HG03565 (cell line): ENCODE measurements at regions not wholly inside any gene's neighbourhood (a gene's known extent, or its start where the extent isn't known, plus 50 kb on each side); places are given as distances from the start of the nearest gene placed in this dataset.

Experiments used
- ATAC-seq: cut with Tn5 transposase; IDR thresholded peaks from one replicate; pipeline ENCODE4 v1.9.1; 2021; ENCODE audit warnings: mild to moderate bottlenecking, moderate library complexity; ENCODE audit not compliant: unreplicated experiment

- ATAC-seq, result no peak
These were observed 462.2 kb upstream of the TMPO start for GRCh38 chr12:98053202-98053601.

- ATAC-seq, result no peak
These were observed 457.7 kb upstream of the TMPO start for GRCh38 chr12:98057701-98058100.

- ATAC-seq, result no peak
These were observed 457.2 kb upstream of the TMPO start for GRCh38 chr12:98058213-98058612.

- no peak for ATAC-seq
These were observed 456.6 kb upstream of the TMPO start for GRCh38 chr12:98058838-98059237.

- no peak for ATAC-seq
These were observed 455.6 kb upstream of the TMPO start for GRCh38 chr12:98059659-98060343.

- no peak for ATAC-seq
These were observed 455.0 kb upstream of the TMPO start for GRCh38 chr12:98060411-98060810.

- ATAC-seq, result no peak
These were observed 452.7 kb upstream of the TMPO start for GRCh38 chr12:98062464-98063245.

GRCh38 chr12:98064501-98064900 is 450.9 kb upstream of the TMPO start:
- no peak for ATAC-seq

- ATAC-seq, result no peak
These were observed 447.6 kb upstream of the TMPO start for GRCh38 chr12:98067795-98068194.

- ATAC-seq, result no peak
These were observed 441.8 kb upstream of the TMPO start for GRCh38 chr12:98073610-98074009.

- no peak for ATAC-seq
These were observed 441.1 kb upstream of the TMPO start for GRCh38 chr12:98074286-98074685.

GRCh38 chr12:98084391-98084790 is 431.0 kb upstream of the TMPO start:
- ATAC-seq, result no peak

- ATAC-seq, result no peak
These were observed 430.2 kb upstream of the TMPO start for GRCh38 chr12:98085046-98085755.

GRCh38 chr12:98090731-98091130 is 424.7 kb upstream of the TMPO start:
- ATAC-seq, result no peak

- ATAC-seq, result no peak
These were observed 419.0 kb upstream of the TMPO start for GRCh38 chr12:98096436-98096835.

- no peak for ATAC-seq
These were observed 409.2 kb upstream of the TMPO start for GRCh38 chr12:98106031-98106683.

- ATAC-seq, result no peak
These were observed 406.1 kb upstream of the TMPO start for GRCh38 chr12:98109266-98109665.

- ATAC-seq, result no peak
These were observed 404.9 kb upstream of the TMPO start for GRCh38 chr12:98110536-98110935.

GRCh38 chr12:98113548-98113947 is 401.8 kb upstream of the TMPO start:
- no peak for ATAC-seq

GRCh38 chr12:98121963-98122362 is 393.4 kb upstream of the TMPO start:
- ATAC-seq, result no peak

GRCh38 chr12:98123021-98123461 is 392.3 kb upstream of the TMPO start:
- no peak for ATAC-seq
